A673 (cell line): ENCODE measurements at regions not wholly inside any gene's neighbourhood (a gene's known extent, or its start where the extent isn't known, plus 50 kb on each side); places are given as distances from the start of the nearest gene placed in this dataset.

Experiments
- BruUV-seq: library from RNA; stranded (reverse); fragments of 400-500 nt; replicated peaks from 2 replicates; lab custom pipeline; 2021; lab: Mats Ljungman, UMichigan
- CTCF ChIA-PET: fragments of 300-600 bp; sonication (Branson Sonifier 250); formaldehyde crosslinking; loops from one replicate; lab custom pipeline; 2022; ENCODE audit warnings: antibody characterized with exemption; lab: Charles Lee
- POLR2A ChIA-PET: fragments of 300-600 bp; sonication (Branson Sonifier 250); formaldehyde crosslinking; loops from one replicate; lab custom pipeline; 2022; ENCODE audit warnings: antibody characterized with exemption; ENCODE audit not compliant: low non-redundant PET; lab: Charles Lee
- DNase-seq: peaks from one replicate; pipeline ENCODE4 v3.0.0-alpha.2; 2015; ENCODE audit warnings: low spot score
- H3K27ac ChIP-seq: fragments of 200-600 bp; sonication (generic); 2 replicates; pipeline ENCODE4 v1.5.1; 2016; ENCODE audit warnings: mixed run types, low read depth, mild to moderate bottlenecking, mixed read lengths, antibody characterized with exemption, low read length; ENCODE audit not compliant: poor library complexity, severe bottlenecking
- H3K27me3 ChIP-seq: fragments of 200-600 bp; sonication (generic); replicated peaks from 2 replicates; pipeline ENCODE4 v1.6.1; 2017; ENCODE audit warnings: mixed run types, low read depth, mild to moderate bottlenecking, mixed read lengths, antibody characterized with exemption, low read length; ENCODE audit not compliant: insufficient read depth, poor library complexity
- H3K36me3 ChIP-seq: fragments of 200-600 bp; sonication (generic); 2 replicates; pipeline ENCODE4 v1.6.1; 2016; ENCODE audit warnings: mixed run types, mild to moderate bottlenecking, mixed read lengths, antibody characterized with exemption, low read length; ENCODE audit not compliant: insufficient read depth, poor library complexity, severe bottlenecking
- H3K4me1 ChIP-seq: fragments of 200-600 bp; sonication (generic); 2 replicates; pipeline ENCODE4 v1.6.1; 2017; ENCODE audit warnings: mixed run types, mild to moderate bottlenecking, mixed read lengths, antibody characterized with exemption, low read length; ENCODE audit not compliant: insufficient read depth, poor library complexity, severe bottlenecking
- H3K4me3 ChIP-seq: fragments of 200-600 bp; sonication (generic); 2 replicates; pipeline ENCODE4 v1.5.1; 2016; ENCODE audit warnings: low read depth, mixed run types, mild to moderate bottlenecking, mixed read lengths, low read length; ENCODE audit not compliant: poor library complexity, severe bottlenecking
- H3K9me3 ChIP-seq: fragments of 200-600 bp; sonication (generic); 2 replicates; pipeline ENCODE4 v1.6.1; 2016; ENCODE audit warnings: mixed run types, low read depth, mild to moderate bottlenecking, mixed read lengths, antibody characterized with exemption, low read length; ENCODE audit not compliant: poor library complexity, severe bottlenecking
- CTCF ChIP-seq: fragments of 300-800, 200-600 bp; sonication (generic); conservative IDR thresholded peaks from 2 replicates; pipeline ENCODE4 v1.5.1; 2017; ENCODE audit warnings: low read depth, mild to moderate bottlenecking, antibody characterized with exemption, low read length, moderate library complexity, mixed read lengths
- EZH2 ChIP-seq: fragments of 200-600 bp; sonication (generic); IDR thresholded peaks from 2 replicates; pipeline ENCODE4 v1.6.1; 2017; ENCODE audit warnings: borderline replicate concordance, low read depth, mild to moderate bottlenecking, mixed read lengths, antibody characterized with exemption, low read length; ENCODE audit not compliant: poor library complexity, severe bottlenecking
- intact Hi-C: fragments of 100-400 bp; cut with micrococcal nuclease; formaldehyde crosslinking; loops from one replicate; pipeline ENCODE4 v1.10.0; 2022; ENCODE audit not compliant: unreplicated experiment

- DNase-seq: no peak
- Histone ChIP-seq H3K4me3 (no peak overlapping the region), H3K27me3 (no peaks in the 10 kb centered on the region), H3K9me3 (no peaks in the 10 kb centered on the region), H3K4me1 (peaks cover 5% of the 10 kb centered on the region), H3K36me3 (no peaks in the 10 kb centered on the region), H3K27ac (no peak overlapping the region)
- intact Hi-C loops: no loop called here
- TF ChIP-seq EZH2 (no peak), CTCF (no peak)
- ChIA-PET POLR2A (interaction anchor here (0.6 kb wide), 1 partner anchor 40 kb away, joined by 9 read pairs; no protein-coding TSS in a partner anchor), CTCF (no interaction called here)
- BruUV-seq: no TSS peak
These were observed 130.3 kb upstream of the LHCGR start for GRCh38 chr2:48885841-48886240.

GRCh38 chr2:48883661-48884060, 128.1 kb upstream of the LHCGR start:
- intact Hi-C loops: no loop called here
- no TSS peak for BruUV-seq
- Histone ChIP-seq H3K4me1 (no peaks in the 10 kb centered on the region), H3K4me3 (no peak overlapping the region), H3K36me3 (no peaks in the 10 kb centered on the region), H3K27me3 (no peaks in the 10 kb centered on the region), H3K27ac (no peak overlapping the region), H3K9me3 (no peaks in the 10 kb centered on the region)
- DNase-seq: no peak
- TF ChIP-seq CTCF: no peak
- no peak for TF ChIP-seq EZH2
- ChIA-PET CTCF (interaction anchor here (0.6 kb wide), 1 partner anchor 11 kb away, joined by 3 read pairs; no protein-coding TSS in a partner anchor), POLR2A (no interaction called here)

GRCh38 chr2:48874282-48874681, 118.8 kb upstream of the LHCGR start:
- no peak for TF ChIP-seq CTCF
- TF ChIP-seq EZH2: no peak
- no peak overlapping the region for H3K4me3 ChIP-seq
- H3K9me3 ChIP-seq: no peaks in the 10 kb centered on the region
- no peaks in the 10 kb centered on the region for H3K36me3 ChIP-seq
- H3K27me3 ChIP-seq: no peaks in the 10 kb centered on the region
- intact Hi-C loops: no loop called here
- H3K4me1 ChIP-seq: peaks cover 8% of the 10 kb centered on the region
- ChIA-PET CTCF (no interaction called here), POLR2A (no interaction called here)
- no TSS peak for BruUV-seq
- no peak overlapping the region for H3K27ac ChIP-seq
- no peak for DNase-seq
